Activated CD4-positive, alpha-beta T cell treated with anti-CD3 and anti-CD28 coated beads, Interleukin-2, amount 50 U/mL, for 48 hours (primary cell): ENCODE measurements at regions not wholly inside any gene's neighbourhood (a gene's known extent, or its start where the extent isn't known, plus 50 kb on each side); places are given as distances from the start of the nearest gene placed in this dataset.

Source experiments
- DNase-seq, 2 experiments: peaks; one replicate each; pipeline ENCODE4 v3.0.0-alpha.2; 2020

DNA sequence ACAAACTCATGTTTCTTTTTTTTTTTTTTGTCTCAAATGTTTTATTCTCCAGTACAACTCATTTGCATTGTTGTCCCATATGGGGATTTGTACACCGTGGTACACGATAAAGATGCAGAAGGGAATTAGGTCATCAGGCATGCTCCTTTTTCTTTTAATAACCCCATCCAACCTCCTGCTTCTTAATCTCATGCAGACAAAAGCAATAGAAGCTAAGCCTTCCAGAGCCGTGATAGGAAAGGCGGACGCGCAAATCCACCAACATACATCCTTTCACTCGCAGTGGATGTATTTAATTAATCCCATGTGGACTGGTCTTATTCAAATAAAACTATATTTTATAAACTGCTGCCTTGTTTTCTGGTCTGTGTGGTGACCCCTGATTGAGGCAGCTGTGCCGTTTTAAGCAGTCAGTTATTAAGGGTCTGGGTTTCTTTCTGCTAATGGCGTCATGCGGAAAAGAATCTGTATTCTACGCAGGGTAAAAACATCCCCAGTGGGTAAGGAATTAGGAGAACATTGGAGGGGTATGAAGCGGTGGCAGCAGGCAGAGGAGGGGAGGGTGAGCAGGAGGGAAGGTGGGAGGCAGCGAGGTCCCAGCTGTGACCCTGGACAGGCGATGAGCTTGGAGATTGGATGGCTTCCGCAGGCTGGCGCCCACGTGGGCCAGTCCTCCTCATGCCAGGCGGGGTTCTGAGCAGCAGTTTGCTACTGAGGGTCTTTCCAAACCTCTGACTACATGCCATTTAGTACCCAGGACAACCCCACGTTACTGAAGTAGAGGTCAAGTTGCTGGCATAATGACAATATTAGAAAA lies 172.8 kb downstream of the LINC00237 start:
- no peak for DNase-seq

DNA sequence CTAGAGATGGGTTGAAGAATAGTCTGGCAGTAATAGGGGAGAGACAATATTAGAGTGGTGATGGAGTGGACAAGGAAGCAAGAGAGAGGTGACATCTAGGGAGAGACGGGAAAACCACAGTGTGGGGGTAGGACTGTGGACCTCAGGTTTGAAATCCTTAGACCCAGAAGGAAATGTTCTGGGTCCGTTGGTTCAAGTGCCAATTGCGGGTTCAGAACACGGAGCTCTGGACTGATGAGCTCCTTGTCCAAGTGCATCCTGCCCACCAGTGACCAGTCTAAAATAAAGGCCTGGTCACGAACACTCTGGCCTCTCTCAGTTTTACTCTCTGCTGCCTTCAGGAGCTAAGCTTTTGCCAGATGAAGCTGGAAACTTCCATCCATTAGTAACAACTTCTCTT lies 174.0 kb downstream of the LINC00237 start:
- no peak for DNase-seq

DNA sequence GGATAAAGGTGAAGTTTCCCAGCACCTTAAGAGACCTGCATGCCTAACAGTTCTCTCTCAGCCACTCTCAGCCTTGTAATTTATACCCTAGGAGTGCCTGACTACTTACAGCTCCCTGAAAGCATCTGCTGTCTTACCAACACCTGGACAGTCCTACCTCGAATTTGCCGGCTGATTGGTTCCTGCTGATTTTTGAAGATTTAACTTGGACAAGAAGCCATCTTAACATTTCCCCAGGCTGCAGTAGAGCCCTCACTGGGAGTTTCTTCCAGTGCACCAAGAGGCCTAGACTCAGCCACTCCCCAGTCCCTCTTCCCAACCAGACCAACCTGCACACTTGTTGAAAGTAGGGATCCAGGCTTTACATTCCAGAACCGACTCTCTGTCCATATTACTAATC lies 174.5 kb downstream of the LINC00237 start:
- no peak for DNase-seq

DNA sequence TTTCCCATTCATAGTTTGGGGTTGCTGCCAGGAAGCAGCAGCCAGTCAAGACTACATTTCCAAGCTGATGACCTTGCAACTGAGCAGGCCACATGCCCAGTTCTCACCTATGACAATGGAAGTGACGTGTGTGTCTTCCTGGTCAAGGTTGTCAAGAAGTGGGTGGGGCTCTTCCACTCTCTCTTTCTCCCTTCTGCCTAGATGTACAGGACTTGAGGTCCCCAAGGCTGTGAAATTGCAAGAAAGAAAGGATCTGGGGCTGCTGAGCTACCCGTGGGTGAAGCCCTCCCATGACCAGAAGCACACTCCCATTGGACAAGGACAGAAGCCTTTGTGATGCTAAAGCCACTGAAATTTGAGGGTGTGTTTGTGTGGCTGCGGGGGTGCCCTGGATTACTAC lies 175.1 kb downstream of the LINC00237 start:
- DNase-seq, result no peak

DNA sequence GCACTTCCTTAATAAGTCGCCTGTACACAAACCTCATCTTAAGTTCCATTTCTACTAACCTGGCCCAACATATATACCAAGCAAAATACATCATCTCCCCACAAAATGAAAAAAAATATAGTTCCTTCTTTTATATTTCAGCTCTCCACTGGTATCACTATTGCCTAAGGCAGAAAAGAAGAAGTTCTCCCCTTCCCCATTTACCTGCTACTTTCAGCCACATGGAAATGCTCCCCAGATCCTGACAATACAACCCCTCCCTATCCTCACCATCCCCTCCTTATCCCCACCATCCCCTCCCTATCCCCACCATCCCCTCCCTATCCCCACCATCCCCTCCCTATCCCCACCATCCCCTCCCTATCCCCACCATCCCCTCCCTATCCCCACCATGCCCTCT lies 175.7 kb downstream of the LINC00237 start:
- no peak for DNase-seq

DNA sequence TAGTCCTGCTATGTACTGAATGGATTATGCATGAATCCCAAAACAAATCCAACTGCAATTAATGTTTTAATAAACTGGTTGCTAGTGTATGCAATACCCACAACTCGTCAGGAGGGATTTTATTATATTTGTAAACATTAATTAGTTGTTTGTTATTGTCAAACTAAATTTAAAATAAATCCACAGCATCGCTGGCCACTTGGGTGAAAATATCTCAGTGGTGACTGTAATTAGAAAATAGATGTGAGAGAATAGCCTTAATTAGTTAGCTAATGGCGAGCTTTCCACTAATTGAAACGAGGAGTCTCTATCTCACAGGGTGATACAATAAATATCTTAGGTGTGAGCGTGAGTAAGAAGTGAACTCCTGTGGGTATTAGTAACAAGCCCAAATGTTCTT lies 176.8 kb downstream of the LINC00237 start:
- no peak for DNase-seq

DNA sequence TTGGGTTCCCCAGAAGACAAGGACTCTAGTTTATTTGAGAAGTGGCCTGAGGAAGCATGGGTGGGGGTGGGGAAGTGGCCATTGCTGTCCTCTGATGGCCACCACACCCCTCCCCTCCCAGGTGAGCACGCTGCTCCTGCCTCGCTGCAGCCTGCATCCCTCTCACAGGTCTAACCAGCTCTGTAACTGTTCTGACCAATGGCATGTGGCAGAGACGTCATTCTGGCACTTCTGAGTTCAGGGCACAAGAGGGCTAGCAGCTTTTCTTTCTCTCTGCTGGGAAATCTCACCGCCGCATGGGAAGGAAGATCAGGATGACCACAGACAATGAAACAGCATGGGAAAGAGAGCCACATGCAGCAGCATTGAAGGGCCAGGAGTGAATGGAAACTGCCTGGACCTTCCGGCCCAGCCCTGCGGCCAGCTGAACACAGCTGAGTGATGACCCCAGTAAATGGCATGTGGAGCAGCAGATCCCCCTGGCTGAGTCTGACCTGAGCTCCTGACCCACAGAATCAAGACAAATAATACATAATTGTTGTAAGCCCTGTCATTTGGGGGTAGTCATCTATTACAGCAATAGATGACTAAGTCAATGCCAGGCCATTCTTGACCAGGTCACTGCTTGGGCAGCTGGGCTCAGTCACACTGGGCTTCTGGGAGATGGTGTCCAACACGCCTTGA lies 179.8 kb downstream of the LINC00237 start:
- DNase-seq, result no peak

DNA sequence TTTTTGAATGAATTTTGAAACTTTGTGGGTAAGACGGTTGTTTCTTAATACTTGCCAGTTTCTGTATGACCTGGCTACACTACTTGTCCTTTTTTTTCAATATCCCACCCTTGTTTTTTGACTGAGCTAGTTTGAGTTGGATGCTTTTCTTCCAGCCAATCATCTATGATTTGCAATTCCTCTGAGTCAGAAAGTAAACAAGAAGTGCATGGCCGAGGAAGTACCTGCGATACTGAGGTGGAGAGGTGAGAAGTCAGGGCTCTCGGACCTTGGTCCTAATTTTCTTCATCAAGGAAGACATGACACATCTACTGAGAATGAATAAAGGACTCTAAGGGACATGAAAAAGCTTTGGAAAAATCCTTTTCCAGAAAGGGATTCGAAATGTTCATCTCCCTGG lies 185.7 kb downstream of the LINC00237 start:
- no peak for DNase-seq

DNA sequence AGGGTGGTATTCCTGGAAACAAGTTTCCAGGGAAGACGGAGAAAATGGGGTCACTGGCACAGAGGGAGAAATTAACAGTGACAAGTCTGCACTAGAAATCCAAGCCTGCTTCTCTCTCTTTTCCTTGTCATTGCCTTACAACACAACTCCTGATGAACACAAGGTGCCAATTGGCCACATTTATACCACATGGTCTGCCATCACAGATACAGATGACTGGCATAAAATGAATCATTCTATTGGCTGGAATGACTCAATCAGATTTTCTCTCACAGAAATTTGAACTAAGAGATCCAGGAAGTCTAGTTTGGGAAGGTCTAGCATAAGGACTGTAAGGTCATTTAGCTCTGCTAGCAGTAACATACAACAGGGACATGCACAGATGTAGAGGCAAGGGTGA lies 190.3 kb downstream of the LINC00237 start:
- DNase-seq, result no peak

DNA sequence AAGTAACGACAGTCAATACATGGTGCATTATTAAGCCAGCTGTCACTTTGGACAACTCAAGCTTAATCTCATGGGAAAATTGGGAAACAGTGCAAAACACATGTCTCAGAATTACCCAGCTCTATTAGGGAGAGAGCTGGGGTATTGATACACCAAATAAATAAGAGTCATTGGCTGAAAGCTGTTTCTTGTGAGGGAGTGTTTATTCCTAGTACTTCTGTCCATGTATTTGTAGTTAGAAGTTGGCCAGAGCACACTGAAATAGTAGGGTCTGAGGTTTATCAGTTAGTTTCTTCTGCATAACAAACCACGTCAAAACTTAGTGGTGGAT lies 192.0 kb upstream of the RALGAPA2 start:
- DNase-seq, result no peak

DNA sequence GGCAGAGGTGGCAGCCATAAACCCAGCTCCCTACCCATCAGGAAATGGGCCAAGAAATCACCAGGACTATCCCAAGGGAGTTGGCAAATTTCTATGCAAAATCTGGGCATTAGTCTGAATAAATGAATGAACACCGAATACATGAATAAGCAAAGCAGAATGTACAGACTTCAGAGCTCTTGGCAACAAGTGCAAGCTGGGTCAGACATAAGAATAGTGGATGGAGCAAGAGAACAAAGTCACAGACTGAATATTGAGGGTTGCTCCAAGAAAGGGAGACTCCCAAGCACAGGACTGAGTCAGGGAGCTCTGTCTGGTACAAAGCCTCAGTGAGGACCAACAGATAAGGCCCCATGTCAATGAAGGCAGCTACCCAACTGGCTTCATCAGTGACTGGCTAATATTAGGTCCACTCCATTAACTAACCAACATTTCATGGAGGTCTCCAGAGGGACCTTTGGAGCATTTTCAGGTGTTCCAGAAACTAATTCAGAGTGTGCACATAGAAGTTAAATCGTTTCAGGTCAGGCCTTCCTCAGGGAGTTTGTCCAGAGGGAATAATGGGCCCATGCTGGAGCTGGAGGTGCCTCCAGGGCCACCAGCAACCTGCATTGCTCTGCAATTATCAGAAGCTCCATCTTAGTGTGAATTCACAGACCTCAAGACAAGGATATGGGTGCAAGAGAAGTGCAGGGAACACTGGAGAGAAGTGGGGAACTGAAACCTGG lies 191.5 kb upstream of the RALGAPA2 start:
- no peak for DNase-seq

DNA sequence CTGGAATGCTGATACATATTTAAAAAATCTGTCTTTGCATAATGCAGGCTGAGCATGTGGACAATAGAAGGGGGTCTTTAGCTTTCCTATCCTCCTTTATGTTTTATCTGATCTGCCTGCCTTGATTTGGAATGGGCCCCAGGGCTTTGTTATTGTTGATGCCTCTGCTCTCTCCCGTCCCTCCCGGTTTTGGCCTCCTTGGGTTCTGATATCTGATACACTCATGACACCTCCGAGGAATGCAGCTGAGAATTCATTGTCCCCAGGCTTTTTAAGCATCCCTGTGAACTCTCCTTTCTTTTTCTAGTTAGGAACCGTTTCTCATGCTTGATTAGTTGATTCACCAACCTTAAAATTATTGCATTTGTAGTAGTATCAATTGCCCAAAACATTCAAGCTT lies 185.5 kb upstream of the RALGAPA2 start:
- DNase-seq, result no peak

DNA sequence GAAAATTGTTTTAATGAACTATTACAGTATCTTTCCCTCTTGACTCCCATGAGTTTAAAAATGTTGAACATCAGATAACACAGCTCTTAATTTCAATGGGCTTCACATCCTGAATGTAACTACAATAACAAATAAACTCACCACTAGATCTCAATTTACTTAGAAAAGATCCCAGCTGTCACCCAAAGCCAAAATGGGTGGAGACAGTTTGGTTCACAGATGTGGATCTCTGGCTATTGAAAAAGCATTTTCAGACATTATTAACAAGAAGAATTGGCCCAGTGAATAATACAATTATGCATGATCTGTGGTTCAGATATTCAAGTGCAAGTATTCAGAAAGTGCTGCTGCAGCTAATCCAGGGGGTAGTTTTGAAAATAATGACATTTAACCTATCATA lies 184.7 kb upstream of the RALGAPA2 start:
- no peak for DNase-seq

DNA sequence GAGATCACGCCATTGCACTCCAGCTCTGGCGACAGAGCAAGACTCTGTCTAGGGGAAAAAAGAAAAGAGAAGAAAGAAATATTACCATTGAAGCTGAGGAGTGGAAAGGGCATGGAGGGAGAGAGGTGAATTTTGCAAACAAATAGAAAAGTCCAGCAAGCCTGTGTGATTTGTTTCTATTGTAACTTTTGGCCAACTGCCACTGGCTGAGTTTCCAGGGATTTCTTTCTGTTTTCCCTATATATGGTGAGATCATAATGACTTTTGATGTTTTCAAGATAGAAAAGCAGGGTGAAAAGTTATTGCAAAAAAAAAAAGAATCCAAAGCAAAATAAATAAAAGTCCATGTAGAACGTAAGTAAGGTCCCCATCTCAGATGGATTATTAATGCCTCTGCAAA lies 184.2 kb upstream of the RALGAPA2 start:
- DNase-seq, result no peak

DNA sequence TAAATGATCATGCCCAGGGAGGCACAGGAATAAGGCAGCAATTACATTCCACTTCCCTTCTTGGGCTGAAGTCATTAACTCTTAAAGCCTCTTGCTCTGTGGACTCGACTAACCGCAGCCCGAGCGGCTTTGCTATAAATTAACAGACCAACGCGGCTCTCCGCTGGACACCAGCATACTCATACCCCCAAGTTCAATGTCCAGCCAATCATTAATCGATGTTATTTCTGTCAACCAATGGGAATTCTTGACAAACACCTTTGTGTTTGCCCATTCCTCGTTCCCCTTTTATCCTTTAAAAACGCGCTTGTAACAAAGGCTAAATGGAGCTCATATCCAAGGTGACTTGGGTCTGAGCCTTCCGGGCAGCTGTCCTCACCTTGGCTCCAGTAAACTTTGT lies 183.1 kb upstream of the RALGAPA2 start:
- no peak for DNase-seq

DNA sequence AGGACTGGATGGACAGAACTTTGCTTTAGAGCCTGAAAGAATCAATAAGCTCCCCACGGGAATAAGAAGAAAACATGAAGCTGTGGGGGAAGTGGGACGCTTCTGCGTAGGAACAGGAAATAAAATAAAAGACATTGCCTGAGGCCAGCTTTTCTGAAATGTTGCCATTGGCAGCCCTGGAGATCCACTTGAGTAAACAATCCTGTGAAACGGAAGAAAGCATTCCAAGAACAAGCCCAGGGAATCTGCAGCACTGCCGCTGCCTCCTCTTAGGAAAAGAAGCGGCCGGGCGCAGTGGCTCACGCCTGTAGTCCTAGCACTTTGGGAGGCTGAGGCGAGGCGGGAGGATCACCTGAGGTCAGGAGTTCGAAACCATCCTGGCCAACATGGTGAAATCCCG lies 182.3 kb upstream of the RALGAPA2 start:
- no peak for DNase-seq

DNA sequence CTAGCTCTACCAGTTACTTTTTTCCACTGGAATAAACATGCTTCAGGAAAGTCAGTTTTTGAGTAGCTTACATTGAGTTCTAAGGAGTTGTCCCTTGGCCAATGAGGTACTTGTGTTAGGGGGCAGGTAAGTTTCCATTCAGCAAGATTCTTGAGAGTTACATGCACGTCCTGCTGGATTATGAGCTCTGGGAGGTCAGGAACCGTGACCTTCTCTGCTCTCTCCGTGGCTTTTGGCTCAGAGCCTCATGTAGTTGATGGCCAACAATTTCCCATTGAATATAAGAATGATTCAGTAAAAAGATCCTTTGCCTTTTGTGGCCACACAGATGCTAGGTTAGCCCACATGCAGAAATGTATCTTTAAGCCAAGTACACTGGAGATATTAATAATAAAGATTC lies 181.8 kb upstream of the RALGAPA2 start:
- no peak for DNase-seq

DNA sequence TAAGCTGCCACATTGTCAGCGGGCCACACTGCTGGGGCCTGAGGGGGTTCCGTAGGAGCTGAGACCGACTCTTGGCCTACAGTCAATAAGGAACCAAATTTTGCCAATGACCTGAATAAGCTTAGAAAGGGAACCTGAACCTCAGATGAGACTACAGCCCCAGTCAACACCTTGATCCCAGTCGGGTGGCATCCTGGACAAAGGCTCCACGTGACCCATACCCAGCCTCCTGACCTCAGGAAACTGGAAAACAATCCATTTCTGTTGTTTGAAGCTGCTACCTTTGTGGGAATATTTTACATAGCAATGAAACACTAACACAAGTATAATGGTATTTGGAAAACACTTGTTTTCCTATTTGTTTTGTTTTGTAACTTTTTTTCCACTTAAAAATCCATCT lies 179.9 kb upstream of the RALGAPA2 start:
- no peak for DNase-seq

DNA sequence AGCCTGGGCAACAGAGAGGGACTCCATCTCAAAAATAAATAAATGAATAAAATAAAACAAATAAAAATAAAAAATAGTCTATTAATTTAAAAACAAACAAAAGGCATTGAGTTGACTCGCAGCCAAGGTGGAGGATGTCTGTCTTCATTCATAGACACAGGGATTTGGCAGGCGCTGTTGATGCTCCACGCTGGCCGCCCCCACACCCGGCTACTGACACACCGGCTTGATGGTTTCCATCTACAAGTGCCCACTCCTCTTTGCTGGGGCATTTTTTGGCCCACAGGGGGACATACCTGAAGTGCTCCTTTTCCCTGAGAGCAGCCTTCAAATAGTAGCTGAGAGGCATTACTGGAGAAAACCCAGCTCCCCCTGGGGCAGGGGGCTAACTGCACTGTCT lies 178.3 kb upstream of the RALGAPA2 start:
- no peak for DNase-seq

DNA sequence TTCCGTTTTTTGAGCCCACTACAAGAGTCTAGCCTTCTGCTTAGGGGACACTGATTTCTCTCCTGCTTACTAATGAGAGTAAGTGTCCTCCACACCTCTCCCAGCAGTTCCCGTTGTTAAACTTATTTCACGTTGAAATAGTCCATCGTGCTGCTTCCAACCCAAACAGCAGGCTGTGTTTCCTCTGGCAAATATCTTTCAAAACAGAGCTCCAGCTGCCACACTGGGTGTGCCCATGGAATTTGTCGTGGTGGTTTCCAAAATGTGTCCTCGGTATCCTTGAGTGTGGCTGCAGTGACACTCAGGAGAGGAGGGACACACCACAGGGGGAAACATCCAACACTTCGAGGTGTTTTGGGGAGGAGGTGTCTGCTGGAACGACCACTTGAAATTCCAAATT lies 176.5 kb upstream of the RALGAPA2 start:
- DNase-seq, result no peak

DNA sequence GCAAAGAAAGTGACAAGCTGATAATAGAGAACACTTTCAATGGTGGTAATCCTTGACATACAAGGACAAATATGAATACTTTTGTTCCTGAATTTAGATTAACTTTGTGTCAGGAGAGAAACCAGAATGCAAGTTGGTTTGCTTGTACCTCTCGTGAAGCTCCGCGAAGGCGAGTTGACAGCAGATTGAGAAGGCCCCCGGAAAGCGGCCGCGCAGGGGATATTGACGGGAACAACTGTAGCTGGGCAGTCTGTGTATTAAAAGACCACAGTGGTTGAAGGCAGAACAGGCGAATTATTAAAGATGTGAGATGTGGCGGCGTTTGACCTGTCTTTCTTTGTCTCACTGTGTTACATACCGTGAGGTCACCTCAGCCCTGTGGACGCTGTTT lies 175.8 kb upstream of the RALGAPA2 start:
- DNase-seq, result no peak

DNA sequence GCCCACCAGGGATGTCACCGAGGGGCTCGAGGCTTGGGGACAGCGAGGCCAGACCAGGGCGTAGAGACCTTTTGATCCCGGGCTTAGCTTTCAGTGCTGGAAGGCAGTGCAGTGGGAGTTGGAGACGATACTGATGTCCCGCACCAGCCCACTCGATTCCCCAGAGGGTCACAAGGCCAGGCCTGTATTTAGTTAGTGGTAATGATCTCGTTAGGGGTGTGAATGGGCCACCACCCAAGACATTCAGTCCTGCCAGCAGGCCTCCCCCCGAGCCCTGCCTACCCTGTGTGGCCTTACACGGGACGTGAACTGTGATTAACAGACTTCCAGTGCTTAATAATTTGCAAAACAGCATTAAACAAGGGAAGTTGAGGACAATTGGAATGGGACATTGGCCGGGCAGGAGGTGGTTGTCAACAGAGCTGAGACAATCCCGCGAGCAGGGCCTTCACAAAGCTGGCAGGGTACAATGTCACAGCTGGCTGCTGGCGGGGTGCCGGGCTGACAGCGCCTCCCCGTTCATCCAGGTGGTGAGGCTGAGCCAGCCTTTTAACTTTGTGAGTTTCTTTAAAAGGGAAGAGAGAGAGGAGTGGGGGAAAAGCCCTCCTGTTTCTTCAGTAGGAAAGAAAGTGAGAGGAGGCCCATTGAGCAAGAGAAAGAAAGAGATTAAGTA lies 175.3 kb upstream of the RALGAPA2 start:
- DNase-seq, result no peak

DNA sequence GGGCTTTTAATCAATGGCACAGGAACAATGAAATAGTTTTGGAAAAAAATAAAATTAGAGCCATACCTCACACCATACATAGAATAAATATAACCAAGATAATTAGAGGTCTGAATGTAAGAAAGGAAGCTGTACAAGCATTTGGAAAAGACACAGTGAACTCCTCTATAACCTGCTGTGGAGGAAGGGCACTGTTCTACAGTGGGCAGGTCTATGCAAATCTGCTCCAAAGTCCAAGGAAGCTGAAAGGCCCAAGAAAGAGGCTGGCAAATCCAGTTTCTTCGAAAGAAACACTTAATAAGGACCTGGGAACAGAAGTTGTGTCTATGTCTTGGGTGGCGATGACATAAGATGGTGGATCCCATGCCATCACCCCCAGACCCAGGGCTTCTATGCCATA lies 169.4 kb upstream of the RALGAPA2 start:
- no peak for DNase-seq

DNA sequence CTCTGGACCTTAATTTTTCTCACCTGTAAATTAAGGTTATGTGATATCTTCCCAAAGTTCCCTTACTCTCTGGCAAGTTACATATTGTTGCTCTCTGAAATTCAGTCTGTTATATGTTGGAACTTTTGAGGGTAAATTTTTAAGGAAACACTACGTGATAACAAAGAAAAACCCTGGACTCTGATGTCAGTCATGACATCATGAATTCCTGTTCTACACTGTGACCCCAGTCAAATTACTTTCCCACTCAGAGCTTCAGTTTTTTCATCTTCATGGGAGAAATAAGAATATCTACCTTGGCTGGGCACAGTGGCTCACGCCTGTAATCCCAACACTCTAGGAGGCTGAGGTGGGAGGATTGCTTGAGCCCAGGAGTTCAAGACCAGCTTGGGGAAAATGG lies 164.6 kb upstream of the RALGAPA2 start:
- DNase-seq, result no peak
